ENCODE measurements at regions not wholly inside any gene's neighbourhood (a gene's known extent, or its start where the extent isn't known, plus 50 kb on each side); places are given as distances from the start of the nearest gene placed in this dataset.

DNA sequence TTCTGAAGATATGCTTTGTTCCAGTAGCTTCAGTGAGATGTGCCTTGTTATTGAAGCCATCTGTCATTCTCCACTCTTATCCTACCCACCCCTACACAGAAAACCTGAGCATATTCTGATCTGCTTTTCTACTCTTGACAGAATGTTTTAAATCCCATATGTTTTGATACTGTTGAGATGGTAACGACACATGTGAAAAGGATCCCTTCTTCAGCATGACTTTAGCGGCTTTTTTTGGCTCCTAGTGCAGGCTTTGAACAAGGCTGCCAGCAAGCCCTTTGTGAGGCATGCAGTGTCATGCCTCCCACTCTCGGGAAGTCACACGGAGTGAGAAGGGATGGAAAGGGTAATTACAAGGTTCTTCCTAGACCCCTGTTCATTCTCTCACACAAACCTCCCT is 228.8 kb upstream of the RGS6 start:
- no peak for DNase-seq (ENCODE audit: insufficient read length, low spot score)
- no peak for FAIRE-seq

DNA sequence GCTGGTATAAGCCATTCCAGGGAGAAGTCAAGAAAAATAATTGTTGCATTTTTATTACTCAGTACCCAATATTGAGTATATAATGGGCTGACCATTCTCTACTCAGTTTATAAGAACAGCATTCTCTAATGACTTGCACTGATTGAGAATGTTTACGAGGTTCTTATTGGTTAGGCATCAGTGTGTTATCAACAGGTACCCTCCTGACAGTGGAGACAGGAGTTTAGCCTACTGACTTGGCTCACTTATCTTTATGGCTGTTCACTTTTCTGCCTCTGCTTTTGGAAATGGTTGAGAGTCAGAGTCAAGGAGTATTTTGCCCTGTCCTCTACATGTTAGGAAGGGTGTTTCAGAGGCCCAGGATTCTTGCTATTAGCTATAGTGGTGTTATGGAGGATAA is 228.0 kb upstream of the RGS6 start:
- FAIRE-seq: peak; percentile 4
- no peak for DNase-seq (ENCODE audit: insufficient read length, low spot score)

DNA sequence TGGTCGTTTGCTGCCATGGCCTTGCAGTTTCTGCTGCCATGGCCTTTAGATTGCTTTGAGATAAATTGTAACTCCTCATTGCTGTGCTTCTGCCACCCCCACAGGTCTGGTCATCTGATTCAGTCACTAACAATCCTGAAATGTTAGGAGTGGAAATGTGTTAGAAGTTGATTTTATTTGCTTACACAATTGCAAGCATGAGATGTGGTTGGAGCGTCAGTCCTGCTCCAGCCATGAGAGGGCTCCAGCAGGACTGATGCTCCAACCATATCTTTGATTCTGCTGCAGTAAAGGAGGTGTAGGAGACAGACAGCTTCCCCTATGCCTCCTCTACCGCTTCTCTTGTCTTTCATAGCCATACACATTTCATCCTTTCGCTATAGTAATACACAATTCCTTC is 226.8 kb upstream of the RGS6 start:
- DNase-seq (ENCODE audit: insufficient read length, low spot score) (no peak), FAIRE-seq (peak; percentile 82)

GRCh38 chr14:71709076-71709475 is 223.2 kb upstream of the RGS6 start:
- FAIRE-seq (peak; percentile 52), DNase-seq (ENCODE audit: insufficient read length, low spot score) (no peak)

GRCh38 chr14:71709987-71710386 is 222.2 kb upstream of the RGS6 start:
- no peak for DNase-seq (ENCODE audit: insufficient read length, low spot score)
- FAIRE-seq: no peak

- DNase-seq (ENCODE audit: insufficient read length, low spot score) (no peak), FAIRE-seq (no peak)
These were observed 221.1 kb upstream of the RGS6 start for GRCh38 chr14:71711125-71711524.

GRCh38 chr14:71711619-71712018 is 220.6 kb upstream of the RGS6 start:
- DNase-seq (ENCODE audit: insufficient read length, low spot score): peak; percentile 34
- peak; percentile 60 for FAIRE-seq

DNA sequence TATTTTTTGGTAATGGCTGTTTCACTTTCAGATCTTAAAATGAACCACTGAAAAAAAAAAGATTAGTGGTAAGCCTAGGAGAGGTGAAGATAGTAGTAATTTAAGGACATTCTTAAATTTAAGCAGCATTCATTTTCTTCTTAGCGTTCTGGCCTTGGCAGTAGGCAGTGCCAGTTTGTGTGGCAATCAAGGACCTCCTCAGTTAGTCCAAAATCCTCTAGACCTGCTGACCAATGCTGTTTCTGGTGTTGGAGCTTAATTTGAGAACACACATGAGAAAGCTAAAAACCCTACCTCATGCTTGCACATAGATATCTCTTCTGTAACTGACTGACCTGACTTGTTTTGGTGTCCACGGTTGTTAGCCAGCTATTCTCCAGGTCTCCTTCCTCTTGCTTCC is 219.8 kb upstream of the RGS6 start:
- FAIRE-seq (no peak), DNase-seq (ENCODE audit: insufficient read length, low spot score) (no peak)

- no peak for DNase-seq (ENCODE audit: insufficient read length, low spot score)
- FAIRE-seq: no peak
These were observed 219.2 kb upstream of the RGS6 start for GRCh38 chr14:71713016-71713415.

DNA sequence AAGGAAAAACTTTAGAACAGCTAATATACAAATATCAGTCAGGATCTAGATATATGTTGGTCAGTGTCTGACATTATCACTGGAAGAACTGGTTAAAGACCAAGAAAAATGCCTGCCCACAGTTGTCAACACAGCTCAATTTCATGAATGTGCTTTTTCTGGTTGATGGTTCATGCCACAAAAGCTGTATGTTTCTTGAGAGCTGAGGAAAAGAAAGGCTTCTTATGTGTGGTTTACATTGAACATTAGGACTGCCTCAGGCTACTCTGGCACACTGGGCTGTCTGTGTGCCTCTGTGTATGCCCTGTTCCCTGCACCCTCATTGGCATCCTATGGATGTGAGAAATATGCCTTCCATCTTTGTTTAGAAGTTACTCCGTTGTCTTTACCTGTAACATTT is 218.8 kb upstream of the RGS6 start:
- peak; percentile 4 for FAIRE-seq
- DNase-seq (ENCODE audit: insufficient read length, low spot score): no peak

GRCh38 chr14:71714225-71714624 is 218.0 kb upstream of the RGS6 start:
- FAIRE-seq: peak; percentile 64
- no peak for DNase-seq (ENCODE audit: insufficient read length, low spot score)

DNA sequence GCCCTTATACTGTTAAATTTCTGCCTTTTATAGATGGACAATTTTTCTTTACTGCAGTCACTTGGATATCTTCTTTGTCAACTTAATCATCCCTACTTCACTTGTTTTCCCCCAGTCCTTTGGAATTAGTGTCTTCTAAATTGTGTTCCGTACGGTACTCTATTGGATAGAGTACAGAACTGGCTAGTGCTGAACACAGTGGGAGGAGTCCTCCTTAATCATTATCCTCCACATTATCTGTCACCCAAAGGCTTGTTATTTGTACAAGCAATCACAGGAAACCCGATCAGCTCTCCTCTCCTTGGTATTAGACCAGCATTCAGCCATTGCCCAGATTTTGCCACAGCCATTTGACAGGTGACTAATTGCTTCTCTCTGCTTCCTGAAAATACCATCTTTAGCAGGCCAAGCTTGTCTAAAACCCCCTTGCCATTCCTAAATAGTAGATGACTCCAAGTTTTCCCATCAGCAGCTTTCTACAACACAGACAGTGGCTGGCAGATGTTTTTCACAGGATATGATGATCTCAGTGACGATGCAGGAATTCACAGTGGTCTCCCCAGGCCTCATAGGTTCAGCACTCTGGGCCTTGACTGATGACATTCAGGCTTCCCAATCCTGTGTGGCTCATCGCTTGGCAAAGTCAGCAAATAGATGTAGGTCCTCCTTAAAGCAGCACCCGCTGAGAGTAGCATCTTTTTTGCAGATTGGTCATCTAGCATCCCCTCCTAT is 216.0 kb upstream of the RGS6 start:
- no peak for DNase-seq (ENCODE audit: insufficient read length, low spot score)
- no peak for FAIRE-seq

DNA sequence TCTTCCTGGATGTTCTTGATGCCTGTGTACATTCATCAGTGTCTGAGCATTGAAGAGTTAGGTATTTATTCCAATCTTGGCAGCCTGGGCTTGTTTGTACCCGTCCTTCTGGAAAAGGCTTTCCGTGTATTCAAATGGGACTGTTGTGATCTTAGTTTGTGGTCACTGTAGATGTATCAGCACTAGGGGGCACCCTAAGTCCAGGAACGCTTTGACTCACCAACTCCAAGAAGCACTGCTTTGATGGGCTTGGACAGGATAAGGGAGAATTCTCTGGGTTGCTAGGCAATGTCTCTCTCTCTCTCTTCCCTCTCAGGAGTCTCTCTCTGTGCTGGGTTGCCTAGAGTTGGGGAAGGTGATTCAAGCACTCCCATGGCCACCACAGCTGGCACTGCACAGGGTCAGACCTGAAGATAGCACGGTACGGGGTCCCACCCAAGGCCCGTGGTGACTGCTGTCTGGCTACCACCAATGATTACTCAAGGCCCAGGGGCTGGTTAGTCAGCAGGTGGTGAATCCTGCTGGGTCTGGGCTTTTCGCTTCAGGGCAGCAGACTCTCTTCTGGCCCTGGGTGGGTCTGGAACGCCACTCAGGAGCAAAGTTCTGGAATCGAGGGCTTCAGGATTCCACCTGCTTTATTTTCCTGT is 211.1 kb upstream of the RGS6 start:
- DNase-seq (ENCODE audit: insufficient read length, low spot score) (peak; percentile 83), FAIRE-seq (peak; percentile 95)

DNA sequence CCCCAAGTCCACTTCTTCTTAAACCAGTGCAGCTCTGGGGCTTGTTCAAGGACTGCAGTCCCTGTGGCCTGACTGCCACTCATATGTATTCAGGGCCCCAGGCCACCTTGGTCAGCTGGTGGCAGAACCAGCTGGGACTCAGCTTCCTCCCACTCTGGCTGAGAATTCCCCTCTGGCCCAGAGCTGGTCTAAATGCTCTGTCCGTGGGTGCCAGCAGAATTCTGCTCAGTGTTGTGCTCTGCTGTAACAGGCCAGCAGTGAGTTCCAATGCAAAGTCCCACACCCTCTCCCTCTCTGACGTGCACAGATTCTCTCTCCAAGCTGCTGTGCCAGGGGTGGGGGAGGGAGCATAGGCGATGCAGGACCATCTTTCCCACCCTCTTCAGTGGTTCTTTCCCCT is 210.4 kb upstream of the RGS6 start:
- DNase-seq (ENCODE audit: insufficient read length, low spot score) (no peak), FAIRE-seq (peak; percentile 51)

- DNase-seq (ENCODE audit: insufficient read length, low spot score): no peak
- FAIRE-seq: no peak
These were observed 209.3 kb upstream of the RGS6 start for GRCh38 chr14:71722885-71723284.

GRCh38 chr14:71725922-71726579 is 206.2 kb upstream of the RGS6 start:
- FAIRE-seq (no peak), DNase-seq (ENCODE audit: insufficient read length, low spot score) (peak; percentile 33)

DNA sequence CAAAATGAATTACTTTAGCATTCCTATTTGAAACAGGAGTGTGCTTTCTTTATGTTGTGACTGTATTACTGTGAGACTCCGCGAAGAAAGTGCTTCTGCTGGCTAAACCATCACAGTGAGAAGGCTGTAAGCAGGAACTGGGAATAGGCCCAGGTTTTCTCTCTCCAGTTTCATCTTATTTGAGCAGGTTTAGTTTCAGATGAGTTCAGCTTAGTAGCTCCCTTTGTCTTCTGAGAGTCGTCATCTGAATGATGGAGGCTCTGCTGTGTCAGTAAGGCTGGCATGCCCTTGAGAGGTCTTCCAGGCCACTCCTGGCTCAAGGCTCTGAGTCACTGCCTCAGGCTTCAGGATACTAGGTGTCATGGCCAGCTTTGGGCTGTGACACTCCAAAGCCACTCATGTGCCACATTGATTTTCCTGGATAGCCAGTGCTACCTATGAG is 205.6 kb upstream of the RGS6 start:
- FAIRE-seq (no peak), DNase-seq (ENCODE audit: insufficient read length, low spot score) (no peak)

DNA sequence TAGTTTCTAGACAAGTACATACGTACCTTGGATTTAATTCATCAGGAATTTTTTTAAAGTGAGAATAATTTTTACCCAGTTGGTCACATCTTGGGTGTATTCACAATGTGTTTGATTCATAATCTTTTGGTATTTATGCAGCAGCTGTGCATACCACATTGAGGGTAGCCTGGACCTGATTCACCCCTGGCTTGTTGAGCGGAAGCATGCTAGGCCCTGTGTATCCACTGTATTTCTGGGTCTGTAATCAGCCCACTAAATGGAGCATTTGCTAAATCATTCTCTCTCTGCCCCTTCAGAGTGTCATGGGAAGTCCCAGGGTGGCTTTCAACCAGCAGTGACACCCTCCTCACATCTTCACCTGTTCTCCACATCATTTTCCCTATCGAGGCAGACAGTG is 203.8 kb upstream of the RGS6 start:
- DNase-seq (ENCODE audit: insufficient read length, low spot score): no peak

DNA sequence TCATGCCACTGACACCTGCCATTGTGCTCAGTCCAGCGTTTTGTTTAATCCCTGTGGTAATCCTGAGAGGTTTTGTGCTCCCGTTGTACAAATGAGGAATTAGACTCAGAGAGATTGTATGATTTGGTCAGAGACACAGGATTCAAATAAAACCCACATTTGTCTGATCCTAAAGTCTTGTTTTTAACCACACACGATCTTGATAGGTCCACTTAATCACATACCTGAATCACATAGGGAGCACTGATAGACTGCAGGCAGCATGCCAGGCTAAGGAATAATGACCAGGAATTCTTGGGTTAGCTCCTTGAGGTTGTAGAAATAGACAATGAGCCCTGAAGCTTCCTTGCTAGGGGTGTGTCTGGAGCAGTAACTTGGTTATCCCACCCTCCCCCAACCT is 202.6 kb upstream of the RGS6 start:
- DNase-seq (ENCODE audit: insufficient read length, low spot score) (no peak), FAIRE-seq (peak; percentile 63)

More for the DNA sequence above, 203.8 kb upstream of the RGS6 start:
- peak; percentile 36 for FAIRE-seq

- DNase-seq (ENCODE audit: insufficient read length, low spot score) (no peak), FAIRE-seq (peak; percentile 60)
These were observed 201.8 kb upstream of the RGS6 start for GRCh38 chr14:71730471-71730870.

DNA sequence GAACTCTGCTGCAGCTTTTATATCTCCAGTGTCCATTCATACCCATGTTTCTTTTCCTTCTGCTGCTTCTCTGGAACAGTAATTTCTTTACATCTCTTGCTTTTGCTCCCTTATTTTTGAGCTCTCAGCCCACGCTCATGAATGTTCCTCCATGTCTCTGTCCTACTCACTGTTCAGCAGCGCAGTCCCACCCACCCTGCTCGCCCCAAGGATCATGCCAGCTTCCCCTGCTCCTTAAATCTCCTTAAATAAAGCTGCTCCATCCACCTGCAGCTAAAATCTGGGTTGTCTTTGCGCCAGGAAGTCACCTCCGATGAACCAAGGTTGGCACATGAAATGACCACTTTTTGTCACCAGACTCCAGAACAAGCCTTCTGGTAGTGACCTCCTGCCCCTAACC is 201.1 kb upstream of the RGS6 start:
- FAIRE-seq: no peak
- DNase-seq (ENCODE audit: insufficient read length, low spot score): no peak
